Thoracic aorta (tissue), 2 donors: ENCODE measurements at regions not wholly inside any gene's neighbourhood (a gene's known extent, or its start where the extent isn't known, plus 50 kb on each side); places are given as distances from the start of the nearest gene placed in this dataset.

ENCODE experiments used
- ATAC-seq: fragments of 150-250 bp; one replicate; pipeline ENCODE4 v1.8.0; 2017; ENCODE audit warnings: low read depth; ENCODE audit not compliant: insufficient number of reproducible peaks, low FRiP score
- DNase-seq: peaks from one replicate; pipeline ENCODE4 v3.0.0-alpha.2; 2020; ENCODE audit warnings: low spot score
- H3K27ac ChIP-seq, 2 donors: fragments of 200-600 bp; sonication (generic); 1 replicate in 1 of 2; 2 replicates in 1 of 2; pipeline ENCODE4 v1.5.1; 2016; ENCODE audit warnings: mild to moderate bottlenecking in 2 of 2, moderate library complexity in 2 of 2
- H3K27me3 ChIP-seq: fragments of 200-600 bp; sonication (generic); replicated peaks from 2 replicates; pipeline ENCODE4 v1.6.0; 2016; ENCODE audit warnings: mild to moderate bottlenecking; ENCODE audit not compliant: insufficient read depth
- H3K36me3 ChIP-seq: fragments of 200-600 bp; sonication (generic); one replicate; pipeline ENCODE4 v1.5.1; 2016
- H3K4me1 ChIP-seq, 2 donors: fragments of 200-600 bp; sonication (generic); 1 replicate in 1 of 2; 2 replicates in 1 of 2; pipeline versions ENCODE4 v1.5.1 to v1.6.0; 2016; ENCODE audit warnings: low read depth in 2 of 2, mild to moderate bottlenecking in 1 of 2; ENCODE audit not compliant: control insufficient read depth in 1 of 2
- H3K4me3 ChIP-seq: fragments of 200-600 bp; sonication (generic); 2 replicates; pipeline ENCODE4 v1.5.1; 2016; ENCODE audit warnings: mild to moderate bottlenecking
- H3K9me3 ChIP-seq: fragments of 200-600 bp; sonication (generic); 2 replicates; pipeline ENCODE4 v1.5.1; 2016
- TF ChIP-seq, protein P1 (sequence below): fragments of 200-600 bp; sonication (generic); IDR thresholded peaks from one replicate; pipeline ENCODE4 v1.5.1; 2019; ENCODE audit warnings: antibody characterized with exemption

DNA sequence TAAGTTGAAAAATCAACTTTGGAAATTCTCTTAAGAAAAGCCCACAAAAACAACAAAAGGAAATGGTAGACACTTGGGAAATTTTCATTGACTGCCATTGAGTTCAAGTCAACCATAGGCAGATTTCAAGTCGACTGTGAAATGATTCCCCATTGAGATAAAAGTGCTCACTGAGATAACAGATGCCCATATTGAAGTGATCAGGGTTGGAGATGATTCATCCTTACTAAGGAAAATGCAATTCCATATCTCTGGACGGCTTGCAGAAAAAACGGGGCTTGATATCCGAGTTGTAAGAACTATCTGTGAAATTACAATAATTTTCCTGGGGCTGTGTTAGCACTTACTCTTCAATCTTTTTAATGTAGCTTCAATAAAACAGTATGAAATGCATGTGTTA lies 373.1 kb upstream of the THRB start:
- H3K36me3 ChIP-seq, result no peaks in the 10 kb centered on the region
- H3K27ac ChIP-seq, result no peak overlapping the region
- no peaks in the 10 kb centered on the region for H3K9me3 ChIP-seq
- TF ChIP-seq, protein P1, sequence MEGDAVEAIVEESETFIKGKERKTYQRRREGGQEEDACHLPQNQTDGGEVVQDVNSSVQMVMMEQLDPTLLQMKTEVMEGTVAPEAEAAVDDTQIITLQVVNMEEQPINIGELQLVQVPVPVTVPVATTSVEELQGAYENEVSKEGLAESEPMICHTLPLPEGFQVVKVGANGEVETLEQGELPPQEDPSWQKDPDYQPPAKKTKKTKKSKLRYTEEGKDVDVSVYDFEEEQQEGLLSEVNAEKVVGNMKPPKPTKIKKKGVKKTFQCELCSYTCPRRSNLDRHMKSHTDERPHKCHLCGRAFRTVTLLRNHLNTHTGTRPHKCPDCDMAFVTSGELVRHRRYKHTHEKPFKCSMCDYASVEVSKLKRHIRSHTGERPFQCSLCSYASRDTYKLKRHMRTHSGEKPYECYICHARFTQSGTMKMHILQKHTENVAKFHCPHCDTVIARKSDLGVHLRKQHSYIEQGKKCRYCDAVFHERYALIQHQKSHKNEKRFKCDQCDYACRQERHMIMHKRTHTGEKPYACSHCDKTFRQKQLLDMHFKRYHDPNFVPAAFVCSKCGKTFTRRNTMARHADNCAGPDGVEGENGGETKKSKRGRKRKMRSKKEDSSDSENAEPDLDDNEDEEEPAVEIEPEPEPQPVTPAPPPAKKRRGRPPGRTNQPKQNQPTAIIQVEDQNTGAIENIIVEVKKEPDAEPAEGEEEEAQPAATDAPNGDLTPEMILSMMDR, result no peak
- H3K4me3 ChIP-seq, result no peak overlapping the region
- DNase-seq (no peak), ATAC-seq (no peak)
- no peaks in the 10 kb centered on the region for H3K27me3 ChIP-seq
- no peaks in the 10 kb centered on the region for H3K4me1 ChIP-seq

DNA sequence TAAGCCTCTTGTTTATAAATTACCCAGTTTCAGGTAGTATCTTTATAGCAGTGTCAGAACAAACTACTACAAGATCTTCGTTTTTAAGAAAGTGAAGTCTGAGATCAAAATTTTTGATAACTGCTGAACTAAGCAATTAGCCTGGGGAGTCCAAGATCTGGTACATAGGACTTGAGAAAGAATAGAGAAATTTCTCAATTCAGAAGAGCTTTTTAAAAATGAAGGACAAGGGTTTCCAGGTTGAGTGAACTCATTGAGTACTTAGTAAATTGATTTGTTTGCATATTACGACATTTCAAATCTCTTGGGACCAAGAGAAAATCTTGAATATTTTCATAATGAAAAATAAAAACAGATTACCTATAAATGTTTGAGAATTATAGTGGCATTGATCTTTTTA lies 386.6 kb upstream of the THRB start:
- Histone ChIP-seq H3K36me3 (no peaks in the 10 kb centered on the region), H3K27ac (no peak overlapping the region), H3K9me3 (no peaks in the 10 kb centered on the region), H3K27me3 (no peaks in the 10 kb centered on the region), H3K4me3 (no peak overlapping the region), H3K4me1 (no peaks in the 10 kb centered on the region)
- TF ChIP-seq, protein P1, result no peak
- ATAC-seq, result no peak
- no peak for DNase-seq

DNA sequence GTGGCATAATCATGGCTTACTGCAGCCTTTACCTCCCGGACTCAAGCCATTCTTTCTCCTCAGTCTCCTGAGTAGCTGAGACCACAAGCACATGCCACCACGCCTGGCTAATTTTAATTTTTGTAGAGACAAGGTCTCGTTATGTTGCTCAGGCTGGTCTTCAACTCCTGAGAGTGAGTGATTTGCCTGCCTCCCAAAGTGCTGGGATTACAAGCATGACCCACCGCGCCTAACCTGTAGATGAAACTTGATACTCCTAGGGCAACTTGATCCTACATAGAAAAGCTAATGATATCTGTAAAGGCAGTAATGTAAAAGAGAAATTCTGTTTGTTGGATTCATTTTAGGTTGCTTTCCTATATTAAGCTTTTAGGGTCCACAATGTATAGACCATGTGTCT lies 391.9 kb upstream of the THRB start:
- no peak overlapping the region for H3K4me3 ChIP-seq
- H3K27me3 ChIP-seq, result no peaks in the 10 kb centered on the region
- ATAC-seq (no peak), DNase-seq (no peak)
- TF ChIP-seq, protein P1, result no peak
- H3K9me3 ChIP-seq, result no peaks in the 10 kb centered on the region
- H3K36me3 ChIP-seq, result no peaks in the 10 kb centered on the region
- no peaks in the 10 kb centered on the region for H3K4me1 ChIP-seq
- H3K27ac ChIP-seq, result no peak overlapping the region

DNA sequence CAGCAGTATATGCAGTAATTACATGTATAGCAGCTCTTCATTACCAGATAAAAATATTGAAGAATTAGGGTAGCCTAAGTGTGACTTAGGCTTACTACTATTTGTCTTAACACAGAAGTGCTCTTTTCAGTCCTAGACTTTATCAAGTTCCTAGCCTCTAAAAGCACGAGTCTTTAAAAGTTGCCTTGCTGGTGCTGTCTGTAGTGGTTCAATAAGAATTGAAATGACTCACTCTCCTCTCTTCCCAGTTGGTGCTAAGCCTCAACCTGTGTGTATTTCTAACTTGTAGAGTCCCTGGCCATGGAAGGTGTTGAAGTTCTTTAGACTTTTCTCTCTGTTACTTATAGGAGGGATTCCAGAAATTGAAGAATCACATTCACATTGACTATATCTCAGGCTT lies 395.4 kb upstream of the THRB start:
- ATAC-seq (no peak), DNase-seq (no peak)
- no peaks in the 10 kb centered on the region for H3K4me1 ChIP-seq
- TF ChIP-seq, protein P1, result no peak
- H3K9me3 ChIP-seq, result no peaks in the 10 kb centered on the region
- H3K36me3 ChIP-seq, result no peaks in the 10 kb centered on the region
- H3K27me3 ChIP-seq, result no peaks in the 10 kb centered on the region
- H3K27ac ChIP-seq, result no peak overlapping the region
- H3K4me3 ChIP-seq, result no peak overlapping the region

DNA sequence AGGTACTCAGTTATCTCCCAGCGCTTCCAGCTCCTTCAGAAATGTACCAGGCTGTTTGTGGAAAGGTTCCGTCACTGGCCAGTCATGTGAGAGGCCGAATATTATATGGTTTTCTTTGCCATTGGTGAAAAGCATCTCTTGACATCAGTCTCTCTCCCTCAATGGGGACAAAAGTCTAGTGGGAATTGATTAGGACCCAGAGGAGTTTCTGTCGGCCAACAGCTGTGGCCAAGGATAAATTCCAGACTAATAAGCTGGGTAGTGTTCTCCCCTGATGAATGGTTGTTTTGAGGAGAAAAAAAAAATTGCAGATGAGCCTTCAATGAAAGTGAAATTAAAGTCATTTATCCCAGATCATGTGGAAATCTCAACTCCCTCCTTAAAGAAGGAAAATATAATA lies 404.7 kb upstream of the THRB start:
- ATAC-seq, result no peak
- no peak for DNase-seq
- H3K27ac ChIP-seq, result no peak overlapping the region
- H3K4me3 ChIP-seq, result no peak overlapping the region
- TF ChIP-seq, protein P1, result no peak
- H3K27me3 ChIP-seq, result no peaks in the 10 kb centered on the region
- H3K9me3 ChIP-seq, result no peaks in the 10 kb centered on the region
- no peaks in the 10 kb centered on the region for H3K4me1 ChIP-seq
- H3K36me3 ChIP-seq, result no peaks in the 10 kb centered on the region
